ENCODE measurements at regions not wholly inside any gene's neighbourhood (a gene's known extent, or its start where the extent isn't known, plus 50 kb on each side); places are given as distances from the start of the nearest gene placed in this dataset.
A peak's percentile ranks its signal among the peaks of the same experiment; 100 is the strongest.

GRCh38 chr9:134575103-134575900, 66.3 kb upstream of the COL5A1 start:
- WGBS, 4 donors, result 63 to 78% (median 69%) methylated on average over 9 to 14 of the region's 14 CpGs
- DNase-seq, result peak in 1 of 7 donors; percentile 11
- TF ChIP-seq POLR2A (IDR thresholded peaks at IDR 0.05), result no peak
- no peak for TF ChIP-seq CTCF (IDR thresholded peaks at IDR 0.05)
- intact Hi-C loops (cut with DNase I), result no loop called here
- Histone ChIP-seq H3K36me3 (replicated peaks in 1 of 2) (no peaks in the 10 kb centered on the region), H3K9me3 (replicated peaks in 1 of 3) (peaks cover 0 to 4% (median 0%) of the 10 kb centered on the region in 3 donors), H3K4me1 (replicated peaks in 1 of 2) (no peaks in the 10 kb centered on the region), H3K4me3 (no peak overlapping the region), H3K27ac (no peak overlapping the region), H3K27me3 (no peaks in the 10 kb centered on the region)

- no peak overlapping the region for H3K27ac ChIP-seq
- no peak overlapping the region for H3K4me3 ChIP-seq
- 54 to 75% (median 70%) methylated on average over 3 of the region's 3 CpGs for WGBS, 4 donors
- TF ChIP-seq CTCF (IDR thresholded peaks at IDR 0.05) (no peak), POLR2A (IDR thresholded peaks at IDR 0.05) (no peak)
- no peaks in the 10 kb centered on the region for H3K27me3 ChIP-seq
- DNase-seq, result no peak
- intact Hi-C loops (cut with DNase I), result no loop called here
- H3K4me1 ChIP-seq (replicated peaks in 1 of 2), result no peaks in the 10 kb centered on the region
- H3K36me3 ChIP-seq (replicated peaks in 1 of 2), result no peaks in the 10 kb centered on the region
- H3K9me3 ChIP-seq (replicated peaks in 1 of 3), result peaks cover 0 to 9% (median 0%) of the 10 kb centered on the region in 3 donors
Observed at GRCh38 chr9:134575901-134576176, 65.8 kb upstream of the COL5A1 start.

- no peaks in the 10 kb centered on the region for H3K27me3 ChIP-seq
- intact Hi-C loops (cut with DNase I), result no loop called here
- H3K4me3 ChIP-seq, result no peak overlapping the region
- WGBS, 4 donors, result 64 to 74% (median 69%) methylated on average over 17 to 18 of the region's 18 CpGs
- peaks cover 0 to 14% (median 0%) of the 10 kb centered on the region in 3 donors for H3K9me3 ChIP-seq (replicated peaks in 1 of 3)
- no peak overlapping the region for H3K27ac ChIP-seq
- H3K36me3 ChIP-seq (replicated peaks in 1 of 2), result no peaks in the 10 kb centered on the region
- no peaks in the 10 kb centered on the region for H3K4me1 ChIP-seq (replicated peaks in 1 of 2)
- DNase-seq, result peak in 3 of 7 donors; percentile 6 to 44 (median 14)
- TF ChIP-seq CTCF (IDR thresholded peaks at IDR 0.05) (no peak), POLR2A (IDR thresholded peaks at IDR 0.05) (no peak)
Observed at GRCh38 chr9:134585021-134585561, 56.5 kb upstream of the COL5A1 start.

GRCh38 chr9:134585746-134586706, 55.6 kb upstream of the COL5A1 start:
- Histone ChIP-seq H3K4me3 (no peak overlapping the region), H3K4me1 (replicated peaks in 1 of 2) (no peaks in the 10 kb centered on the region), H3K36me3 (replicated peaks in 1 of 2) (no peaks in the 10 kb centered on the region), H3K27me3 (no peaks in the 10 kb centered on the region), H3K27ac (no peak overlapping the region), H3K9me3 (replicated peaks in 1 of 3) (peaks cover 0 to 4% (median 0%) of the 10 kb centered on the region in 3 donors)
- no peak for TF ChIP-seq POLR2A (IDR thresholded peaks at IDR 0.05)
- no peak for TF ChIP-seq CTCF (IDR thresholded peaks at IDR 0.05)
- intact Hi-C loops (cut with DNase I), result no loop called here
- WGBS, 4 donors, result 67 to 87% (median 75%) methylated on average over 17 to 28 of the region's 28 CpGs
- DNase-seq, result peak in 5 of 7 donors; percentile 12 to 42 (median 26)
